ENCODE measurements at regions not wholly inside any gene's neighbourhood (a gene's known extent, or its start where the extent isn't known, plus 50 kb on each side); places are given as distances from the start of the nearest gene placed in this dataset.

GRCh38 chr15:87080547-87080946 lies 1000.9 kb downstream of the AGBL1 start:
- H3K4me3 ChIP-seq: no peak overlapping the region
- H3K36me3 ChIP-seq: no peaks in the 10 kb centered on the region
- H3K27me3 ChIP-seq (replicated peaks in 1 of 7): no peaks in the 10 kb centered on the region
- intact Hi-C loops (cut with DNase I; ENCODE audit: low total_unique reads): no loop called here
- DNase-seq: no peak
- no peaks in the 10 kb centered on the region for H3K4me1 ChIP-seq
- WGBS, 5 donors: 66 to 76% (median 72%) methylated on average over 5 of the region's 5 CpGs
- no peak overlapping the region for H3K27ac ChIP-seq
- no peak for TF ChIP-seq POLR2AphosphoS5 (IDR thresholded peaks at IDR 0.05)
- TF ChIP-seq POLR2A (IDR thresholded peaks at IDR 0.05): no peak
- TF ChIP-seq CTCF (IDR thresholded peaks at IDR 0.05 in 8 of 11, conservative IDR thresholded peaks at IDR 0.05 in 3 of 11): no peak
- H3K9me3 ChIP-seq: peaks cover 0 to 4% (median 0%) of the 10 kb centered on the region in 8 donors

Small RNAs in the stretch of these regions (small RNA-seq; reads per million reads assigned to genes)
- 0 reads per million in 4 donors for gene RNU6-185P
